ENCODE measurements at regions not wholly inside any gene's neighbourhood (a gene's known extent, or its start where the extent isn't known, plus 50 kb on each side); places are given as distances from the start of the nearest gene placed in this dataset.

GRCh38 chr3:110902453-110903085 is 169.0 kb upstream of the NECTIN3 start:
- Mint-ChIP-seq H3K27ac (no peak overlapping the region), H3K4me1 (ENCODE audit: low read depth) (no peaks in the 10 kb centered on the region), H3K36me3 (ENCODE audit: low read depth) (no peaks in the 10 kb centered on the region), H3K9me3 (peaks cover 9% of the 10 kb centered on the region), H3K27me3 (no peaks in the 10 kb centered on the region), H3K4me3 (no peak overlapping the region)
- intact Hi-C loops (cut with micrococcal nuclease), result no loop called here

DNA sequence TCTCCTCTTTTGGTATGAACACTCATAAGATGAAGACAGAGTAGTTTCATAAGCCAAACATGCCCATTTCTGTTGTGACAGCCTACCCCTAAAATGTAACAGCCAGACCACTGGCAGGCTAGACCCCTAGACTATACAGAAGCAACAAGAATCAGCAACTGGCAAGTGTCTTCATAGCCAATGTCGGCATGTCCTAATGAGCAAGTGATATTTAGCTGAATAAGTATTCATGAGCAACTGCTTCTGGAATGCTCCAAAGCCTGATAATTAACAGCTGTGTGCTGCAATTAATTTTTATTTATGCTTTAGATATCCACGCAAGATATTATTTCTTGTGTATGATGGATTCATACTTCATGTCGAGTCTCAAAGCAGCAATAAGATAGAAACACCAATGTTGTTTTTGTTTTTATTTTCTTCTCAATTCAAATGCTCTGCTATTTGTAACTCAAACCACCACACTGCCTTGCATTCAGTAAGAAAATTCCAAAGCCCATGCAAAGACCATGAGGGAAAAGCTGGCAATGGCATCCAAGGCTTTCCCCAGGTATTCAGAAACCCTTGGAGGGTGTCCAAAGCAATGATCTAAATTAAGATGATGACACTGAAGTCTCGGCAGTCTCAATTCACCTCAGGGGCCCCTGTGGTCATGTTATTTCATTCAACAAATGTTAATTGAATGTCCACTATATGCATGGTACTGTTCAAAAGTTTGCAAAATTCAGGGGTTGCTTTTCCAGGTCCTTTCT is 167.7 kb upstream of the NECTIN3 start:
- Mint-ChIP-seq H3K36me3 (ENCODE audit: low read depth) (no peaks in the 10 kb centered on the region), H3K4me3 (no peak overlapping the region), H3K4me1 (ENCODE audit: low read depth) (no peaks in the 10 kb centered on the region), H3K27ac (no peak overlapping the region), H3K27me3 (no peaks in the 10 kb centered on the region), H3K9me3 (peaks cover 9% of the 10 kb centered on the region)
- intact Hi-C loops (cut with micrococcal nuclease), result no loop called here

GRCh38 chr3:110904520-110904890 is 167.1 kb upstream of the NECTIN3 start:
- Mint-ChIP-seq H3K27ac (no peak overlapping the region), H3K27me3 (no peaks in the 10 kb centered on the region), H3K4me3 (no peak overlapping the region), H3K9me3 (peaks cover 9% of the 10 kb centered on the region), H3K4me1 (ENCODE audit: low read depth) (no peaks in the 10 kb centered on the region), H3K36me3 (ENCODE audit: low read depth) (no peaks in the 10 kb centered on the region)
- intact Hi-C loops (cut with micrococcal nuclease), result no loop called here

DNA sequence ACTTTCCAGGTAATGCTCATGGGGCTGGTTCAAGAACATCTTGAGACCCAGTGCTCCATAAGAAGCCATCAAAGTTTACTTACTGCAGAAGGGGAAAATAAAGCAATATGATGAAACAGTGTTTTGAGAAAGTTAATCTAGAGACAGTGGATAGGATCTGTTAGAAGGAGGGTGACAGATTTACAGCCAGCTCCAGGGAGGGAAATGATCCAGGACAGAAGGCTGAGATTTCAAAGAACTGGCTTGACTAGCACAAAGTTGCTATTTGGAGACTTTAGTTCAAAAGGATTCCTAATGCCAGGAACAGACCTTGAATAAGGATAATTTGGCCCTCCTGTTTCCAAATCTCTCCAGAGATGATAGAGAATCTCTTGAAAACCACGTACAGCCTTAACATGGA is 166.5 kb upstream of the NECTIN3 start:
- H3K36me3 Mint-ChIP-seq (ENCODE audit: low read depth), result no peaks in the 10 kb centered on the region
- no peaks in the 10 kb centered on the region for H3K4me1 Mint-ChIP-seq (ENCODE audit: low read depth)
- no peak overlapping the region for H3K27ac Mint-ChIP-seq
- H3K27me3 Mint-ChIP-seq, result no peaks in the 10 kb centered on the region
- H3K9me3 Mint-ChIP-seq, result peaks cover 9% of the 10 kb centered on the region
- intact Hi-C loops (cut with micrococcal nuclease), result no loop called here
- no peak overlapping the region for H3K4me3 Mint-ChIP-seq

DNA sequence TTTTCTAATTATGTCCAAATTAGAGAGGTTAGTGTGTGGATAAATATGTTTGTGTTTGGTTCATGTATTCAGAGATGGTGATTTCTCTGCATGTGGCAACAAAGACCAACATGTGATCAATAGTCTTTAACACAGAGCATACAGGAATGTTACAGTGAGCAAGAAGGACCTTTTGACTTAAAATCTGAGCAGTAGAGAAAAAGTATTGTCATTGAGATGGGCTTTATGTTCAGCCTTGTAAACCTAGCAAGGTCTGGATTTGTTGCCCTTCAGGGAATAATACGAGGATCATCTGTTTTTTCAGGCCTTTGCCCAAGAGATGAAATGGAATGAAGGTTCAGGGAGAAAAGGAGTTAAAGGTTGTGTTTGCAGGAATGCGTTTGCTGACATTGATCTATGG is 161.8 kb upstream of the NECTIN3 start:
- no peaks in the 10 kb centered on the region for H3K4me1 Mint-ChIP-seq (ENCODE audit: low read depth)
- H3K9me3 Mint-ChIP-seq, result peaks cover 12% of the 10 kb centered on the region
- H3K36me3 Mint-ChIP-seq (ENCODE audit: low read depth), result no peaks in the 10 kb centered on the region
- no peak overlapping the region for H3K4me3 Mint-ChIP-seq
- intact Hi-C loops (cut with micrococcal nuclease), result no loop called here
- no peaks in the 10 kb centered on the region for H3K27me3 Mint-ChIP-seq
- no peak overlapping the region for H3K27ac Mint-ChIP-seq

GRCh38 chr3:110910346-110910955 is 161.2 kb upstream of the NECTIN3 start:
- Mint-ChIP-seq H3K4me1 (ENCODE audit: low read depth) (no peaks in the 10 kb centered on the region), H3K27ac (no peak overlapping the region), H3K9me3 (peaks cover 12% of the 10 kb centered on the region), H3K36me3 (ENCODE audit: low read depth) (no peaks in the 10 kb centered on the region), H3K4me3 (no peak overlapping the region), H3K27me3 (no peaks in the 10 kb centered on the region)
- intact Hi-C loops (cut with micrococcal nuclease), result no loop called here

DNA sequence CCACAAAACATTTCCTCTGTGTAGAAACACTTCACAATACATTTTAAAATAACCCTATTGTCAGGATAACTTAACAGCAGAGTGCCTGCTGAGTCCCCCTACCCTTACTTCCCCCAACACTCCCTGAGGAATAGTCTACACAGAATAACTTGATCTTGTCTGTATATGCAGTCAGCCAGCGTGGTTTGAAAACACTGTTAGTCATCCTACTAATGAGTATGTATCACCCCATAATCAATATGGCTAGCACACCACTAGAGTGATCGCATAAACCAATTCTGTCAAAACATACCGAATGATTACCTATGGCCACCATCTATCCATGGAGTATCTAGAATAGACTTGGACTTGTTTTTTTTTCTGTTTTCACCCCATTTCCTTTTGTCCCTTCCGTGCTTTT is 152.7 kb upstream of the NECTIN3 start:
- Mint-ChIP-seq H3K27me3 (no peaks in the 10 kb centered on the region), H3K36me3 (ENCODE audit: low read depth) (no peaks in the 10 kb centered on the region), H3K9me3 (peaks cover 17% of the 10 kb centered on the region), H3K4me3 (no peak overlapping the region), H3K4me1 (ENCODE audit: low read depth) (no peaks in the 10 kb centered on the region), H3K27ac (no peak overlapping the region)
- intact Hi-C loops (cut with micrococcal nuclease), result no loop called here

DNA sequence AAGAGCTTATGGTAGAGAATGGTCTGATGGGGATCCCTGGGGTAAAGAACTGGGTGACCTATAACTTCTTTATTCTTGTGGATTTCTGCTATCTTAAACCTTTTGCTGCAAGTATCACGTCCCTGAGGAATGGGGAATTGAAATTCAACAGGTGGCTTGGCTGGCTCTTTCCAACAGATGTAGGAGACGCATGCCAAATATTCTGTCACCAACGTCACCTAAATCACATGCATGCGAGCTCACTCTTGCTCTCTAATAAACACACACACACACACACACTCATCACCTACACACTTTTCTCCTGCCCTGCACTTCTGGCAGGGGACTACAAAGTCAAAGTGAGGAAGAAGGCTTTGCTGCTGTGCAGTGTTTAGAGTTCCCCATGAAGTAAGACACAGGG is 145.8 kb upstream of the NECTIN3 start:
- intact Hi-C loops (cut with micrococcal nuclease), result no loop called here
- no peaks in the 10 kb centered on the region for H3K9me3 Mint-ChIP-seq
- H3K36me3 Mint-ChIP-seq (ENCODE audit: low read depth), result no peaks in the 10 kb centered on the region
- H3K27me3 Mint-ChIP-seq, result no peaks in the 10 kb centered on the region
- no peak overlapping the region for H3K27ac Mint-ChIP-seq
- H3K4me3 Mint-ChIP-seq, result no peak overlapping the region
- H3K4me1 Mint-ChIP-seq (ENCODE audit: low read depth), result no peaks in the 10 kb centered on the region

GRCh38 chr3:110928016-110928662 is 143.5 kb upstream of the NECTIN3 start:
- intact Hi-C loops (cut with micrococcal nuclease), result no loop called here
- Mint-ChIP-seq H3K4me1 (ENCODE audit: low read depth) (no peaks in the 10 kb centered on the region), H3K4me3 (no peak overlapping the region), H3K27ac (no peak overlapping the region), H3K36me3 (ENCODE audit: low read depth) (no peaks in the 10 kb centered on the region), H3K27me3 (no peaks in the 10 kb centered on the region), H3K9me3 (no peaks in the 10 kb centered on the region)

GRCh38 chr3:110929816-110930215 is 141.8 kb upstream of the NECTIN3 start:
- no peaks in the 10 kb centered on the region for H3K36me3 Mint-ChIP-seq (ENCODE audit: low read depth)
- H3K27me3 Mint-ChIP-seq, result no peaks in the 10 kb centered on the region
- no peak overlapping the region for H3K4me3 Mint-ChIP-seq
- peaks cover 4% of the 10 kb centered on the region for H3K9me3 Mint-ChIP-seq
- intact Hi-C loops (cut with micrococcal nuclease), result no loop called here
- no peak overlapping the region for H3K27ac Mint-ChIP-seq
- no peaks in the 10 kb centered on the region for H3K4me1 Mint-ChIP-seq (ENCODE audit: low read depth)

DNA sequence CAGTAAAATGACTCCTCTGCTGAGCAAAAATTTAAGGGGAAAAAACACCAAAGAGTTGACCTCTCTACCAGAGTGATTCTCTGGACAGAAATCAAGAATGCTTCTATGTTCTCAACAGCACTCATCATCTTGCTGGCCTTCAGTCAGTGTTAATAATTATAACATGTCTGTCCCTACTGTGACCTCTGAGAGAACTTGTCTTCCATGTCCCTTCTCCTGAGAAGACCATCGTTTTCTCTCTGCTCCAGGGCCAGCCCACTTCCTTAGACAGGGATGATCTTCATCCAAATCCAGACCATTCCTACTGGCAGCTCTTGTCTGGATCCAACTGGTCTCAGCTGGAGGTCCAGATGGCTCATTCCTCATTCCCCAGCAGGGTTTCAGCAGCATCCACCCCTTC is 139.0 kb upstream of the NECTIN3 start:
- Mint-ChIP-seq H3K36me3 (ENCODE audit: low read depth) (no peaks in the 10 kb centered on the region), H3K4me3 (no peak overlapping the region), H3K4me1 (ENCODE audit: low read depth) (no peaks in the 10 kb centered on the region), H3K27me3 (no peaks in the 10 kb centered on the region), H3K27ac (no peak overlapping the region), H3K9me3 (peaks cover 9% of the 10 kb centered on the region)
- intact Hi-C loops (cut with micrococcal nuclease), result no loop called here

DNA sequence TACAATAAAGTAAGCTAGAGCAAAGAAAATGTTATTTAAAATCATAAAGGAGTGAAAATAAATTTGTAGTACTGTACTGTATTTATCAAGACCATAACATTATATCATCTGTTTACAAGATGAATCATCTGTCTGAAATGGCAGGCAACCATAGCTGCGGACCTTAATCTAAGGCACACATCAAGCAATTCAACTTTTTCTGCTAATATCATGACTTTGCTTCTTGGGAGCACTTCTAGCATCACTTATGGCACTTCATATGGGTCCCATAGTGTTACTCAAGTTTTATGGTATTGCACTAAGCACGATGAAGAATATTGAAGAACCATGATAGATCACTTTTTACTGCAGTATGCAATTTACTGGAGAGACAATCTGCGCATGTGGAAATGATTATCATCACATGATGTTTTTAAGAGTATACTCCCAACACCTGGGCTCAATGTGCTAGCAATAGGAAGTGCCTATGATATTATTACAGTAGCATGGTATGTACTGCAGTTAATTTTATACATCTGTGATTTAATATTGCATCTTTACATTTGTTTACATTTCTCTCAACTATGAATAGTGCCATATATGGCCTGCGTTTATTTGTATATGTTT is 137.7 kb upstream of the NECTIN3 start:
- H3K4me3 Mint-ChIP-seq, result no peak overlapping the region
- H3K36me3 Mint-ChIP-seq (ENCODE audit: low read depth), result no peaks in the 10 kb centered on the region
- H3K27me3 Mint-ChIP-seq, result no peaks in the 10 kb centered on the region
- H3K4me1 Mint-ChIP-seq (ENCODE audit: low read depth), result no peaks in the 10 kb centered on the region
- intact Hi-C loops (cut with micrococcal nuclease), result no loop called here
- H3K9me3 Mint-ChIP-seq, result peaks cover 9% of the 10 kb centered on the region
- H3K27ac Mint-ChIP-seq, result no peak overlapping the region

- intact Hi-C loops (cut with micrococcal nuclease), result no loop called here
- Mint-ChIP-seq H3K9me3 (peaks cover 33% of the 10 kb centered on the region), H3K4me1 (ENCODE audit: low read depth) (no peaks in the 10 kb centered on the region)
Observed at GRCh38 chr3:110938629-110939028, 133.0 kb upstream of the NECTIN3 start.

GRCh38 chr3:110940055-110940454 is 131.6 kb upstream of the NECTIN3 start:
- no peaks in the 10 kb centered on the region for H3K36me3 Mint-ChIP-seq (ENCODE audit: low read depth)

More at GRCh38 chr3:110938629-110939028, 133.0 kb upstream of the NECTIN3 start:
- no peak overlapping the region for H3K4me3 Mint-ChIP-seq
- no peaks in the 10 kb centered on the region for H3K27me3 Mint-ChIP-seq
- H3K27ac Mint-ChIP-seq, result no peak overlapping the region
- H3K36me3 Mint-ChIP-seq (ENCODE audit: low read depth), result no peaks in the 10 kb centered on the region

More at GRCh38 chr3:110940055-110940454, 131.6 kb upstream of the NECTIN3 start:
- peaks cover 41% of the 10 kb centered on the region for H3K9me3 Mint-ChIP-seq
- H3K4me3 Mint-ChIP-seq, result no peak overlapping the region
- H3K4me1 Mint-ChIP-seq (ENCODE audit: low read depth), result no peaks in the 10 kb centered on the region
- no peak overlapping the region for H3K27ac Mint-ChIP-seq
- intact Hi-C loops (cut with micrococcal nuclease), result no loop called here
- no peaks in the 10 kb centered on the region for H3K27me3 Mint-ChIP-seq
